GM23248 (cell line): ENCODE measurements at regions not wholly inside any gene's neighbourhood (a gene's known extent, or its start where the extent isn't known, plus 50 kb on each side); places are given as distances from the start of the nearest gene placed in this dataset.

ENCODE experiments used
- DNase-seq: peaks from one replicate; pipeline ENCODE4 v3.0.0-alpha.2; 2015
- H2AFZ ChIP-seq: fragments of 200-600 bp; sonication (generic); 2 replicates; pipeline ENCODE4 v1.6.1; 2016; ENCODE audit warnings: antibody characterized with exemption
- H3F3A ChIP-seq: fragments of 200-600 bp; sonication (generic); 2 replicates; pipeline ENCODE4 v1.6.1; 2016; ENCODE audit warnings: mild to moderate bottlenecking, antibody characterized with exemption, mixed run types; ENCODE audit not compliant: insufficient read depth
- H3K27ac ChIP-seq: fragments of 200-600 bp; sonication (generic); 2 replicates; pipeline ENCODE4 v1.5.1; 2016; ENCODE audit warnings: mild to moderate bottlenecking
- H3K27me3 ChIP-seq: fragments of 200-600 bp; sonication (generic); replicated peaks from 2 replicates; pipeline ENCODE4 v1.6.1; 2016; ENCODE audit warnings: mild to moderate bottlenecking; ENCODE audit not compliant: insufficient read depth
- H3K36me3 ChIP-seq: fragments of 200-600 bp; sonication (generic); 2 replicates; pipeline ENCODE4 v1.6.1; 2016; ENCODE audit warnings: low read depth, mild to moderate bottlenecking
- H3K4me1 ChIP-seq: fragments of 200-600 bp; sonication (generic); 2 replicates; pipeline ENCODE4 v1.6.1; 2016; ENCODE audit warnings: mild to moderate bottlenecking; ENCODE audit not compliant: insufficient read depth
- H3K4me2 ChIP-seq: fragments of 200-600 bp; sonication (generic); one replicate; pipeline ENCODE4 v1.6.1; 2016; ENCODE audit warnings: mild to moderate bottlenecking; ENCODE audit not compliant: unreplicated experiment
- H3K4me3 ChIP-seq: fragments of 200-600 bp; sonication (generic); 2 replicates; pipeline ENCODE4 v1.5.1; 2016; ENCODE audit warnings: mild to moderate bottlenecking
- H3K79me2 ChIP-seq: fragments of 200-600 bp; sonication (generic); 2 replicates; pipeline ENCODE4 v1.6.1; 2016; ENCODE audit warnings: mild to moderate bottlenecking; ENCODE audit not compliant: insufficient read depth
- H3K9ac ChIP-seq: fragments of 200-600 bp; sonication (generic); 2 replicates; pipeline ENCODE4 v1.6.1; 2016; ENCODE audit warnings: mild to moderate bottlenecking
- H3K9me2 ChIP-seq: fragments of 200-600 bp; sonication (generic); 2 replicates; pipeline ENCODE4 v1.6.1; 2016; ENCODE audit warnings: mixed run types, mild to moderate bottlenecking, moderate library complexity; ENCODE audit not compliant: insufficient read depth
- H3K9me3 ChIP-seq: fragments of 200-600 bp; sonication (generic); one replicate; pipeline ENCODE4 v1.6.1; 2017; ENCODE audit warnings: low read depth
- H4K20me1 ChIP-seq: fragments of 200-600 bp; sonication (generic); 2 replicates; pipeline ENCODE4 v1.6.0; 2016; ENCODE audit not compliant: insufficient read depth
- EZH2 ChIP-seq: fragments of 200-600 bp; sonication (generic); IDR thresholded peaks from 2 replicates; pipeline ENCODE4 v1.6.1; 2018; ENCODE audit warnings: antibody characterized with exemption, mild to moderate bottlenecking; ENCODE audit not compliant: insufficient read depth, poor library complexity, severe bottlenecking
- EZH2phosphoT487 ChIP-seq: fragments of 200-600 bp; sonication (generic); IDR thresholded peaks from 2 replicates; pipeline ENCODE4 v1.6.1; 2018; ENCODE audit warnings: antibody characterized with exemption, moderate library complexity, mild to moderate bottlenecking, low read depth; ENCODE audit not compliant: insufficient read depth
- WGBS, 2 experiments: methylation state at CpG; one replicate each; pipeline ENCODE4 v1.1.6; 2015 to 2017; ENCODE audit warnings: low lambda C conversion rate in 2 of 2, low coverage in 1 of 2; ENCODE audit errors: missing lambda C conversion rate in 2 of 2; 5-methylcytosine and 5-hydroxymethylcytosine counted together
- in situ Hi-C: fragments of 300-500 bp; cut with MboI; formaldehyde crosslinking; loops from 2 replicates; pipeline ENCODE4 v1.15.0; 2020

GRCh38 chr1:4061521-4062031 lies 161.5 kb upstream of the C1orf174 start:
- no peaks in the 10 kb centered on the region for H4K20me1 ChIP-seq
- H2AFZ ChIP-seq: no peak overlapping the region
- no peak for DNase-seq
- no peaks in the 10 kb centered on the region for H3K9me2 ChIP-seq
- no peaks in the 10 kb centered on the region for H3K79me2 ChIP-seq
- no peaks in the 10 kb centered on the region for H3K4me1 ChIP-seq
- 50 to 55% methylated on average over 21 of the region's 21 CpGs for WGBS, 2 experiments
- H3F3A ChIP-seq: no peaks in the 10 kb centered on the region
- in situ Hi-C loops: no loop called here
- H3K27ac ChIP-seq: no peak overlapping the region
- no peak overlapping the region for H3K4me2 ChIP-seq
- TF ChIP-seq EZH2: no peak
- no peak for TF ChIP-seq EZH2phosphoT487
- no peak overlapping the region for H3K4me3 ChIP-seq
- H3K27me3 ChIP-seq: no peaks in the 10 kb centered on the region
- H3K9me3 ChIP-seq: no peaks in the 10 kb centered on the region
- H3K36me3 ChIP-seq: no peaks in the 10 kb centered on the region
- no peak overlapping the region for H3K9ac ChIP-seq

GRCh38 chr1:4062041-4062440 lies 162.0 kb upstream of the C1orf174 start:
- Histone ChIP-seq H3K27me3 (no peaks in the 10 kb centered on the region), H3K9me3 (no peaks in the 10 kb centered on the region), H3K9me2 (no peaks in the 10 kb centered on the region), H3K4me2 (no peak overlapping the region), H4K20me1 (no peaks in the 10 kb centered on the region), H3K4me1 (no peaks in the 10 kb centered on the region), H3K4me3 (no peak overlapping the region), H3K27ac (no peak overlapping the region), H3K36me3 (no peaks in the 10 kb centered on the region), H3K9ac (no peak overlapping the region), H2AFZ (no peak overlapping the region), H3F3A (no peaks in the 10 kb centered on the region), H3K79me2 (no peaks in the 10 kb centered on the region)
- no peak for DNase-seq
- in situ Hi-C loops: no loop called here
- TF ChIP-seq EZH2 (no peak), EZH2phosphoT487 (no peak)
- WGBS, 2 experiments: 39 to 45% methylated on average over 8 to 9 of the region's 9 CpGs

GRCh38 chr1:4062560-4062959 lies 162.5 kb upstream of the C1orf174 start:
- Histone ChIP-seq H3K9me2 (no peaks in the 10 kb centered on the region), H3K9me3 (no peaks in the 10 kb centered on the region)
- WGBS, 2 experiments: 34 to 40% methylated on average over 12 to 13 of the region's 13 CpGs

GRCh38 chr1:4062992-4063391 lies 162.9 kb upstream of the C1orf174 start:
- no peaks in the 10 kb centered on the region for H3K4me1 ChIP-seq
- no peak overlapping the region for H3K9ac ChIP-seq
- H3K9me3 ChIP-seq: no peaks in the 10 kb centered on the region
- H3K27me3 ChIP-seq: no peaks in the 10 kb centered on the region
- H2AFZ ChIP-seq: no peak overlapping the region
- no peaks in the 10 kb centered on the region for H3K36me3 ChIP-seq
- no peak for TF ChIP-seq EZH2
- TF ChIP-seq EZH2phosphoT487: no peak
- no peak overlapping the region for H3K4me3 ChIP-seq
- H3K79me2 ChIP-seq: no peaks in the 10 kb centered on the region
- no peaks in the 10 kb centered on the region for H3K9me2 ChIP-seq
- no peaks in the 10 kb centered on the region for H4K20me1 ChIP-seq
- H3K4me2 ChIP-seq: no peak overlapping the region
- 26 to 30% methylated on average over 14 to 15 of the region's 15 CpGs for WGBS, 2 experiments
- H3K27ac ChIP-seq: no peak overlapping the region
- no peak for DNase-seq
- H3F3A ChIP-seq: no peaks in the 10 kb centered on the region
- in situ Hi-C loops: no loop called here

More at GRCh38 chr1:4062560-4062959, 162.5 kb upstream of the C1orf174 start:
- DNase-seq: no peak
- no peaks in the 10 kb centered on the region for H3K4me1 ChIP-seq
- no peaks in the 10 kb centered on the region for H3K36me3 ChIP-seq
- in situ Hi-C loops: no loop called here
- H3K4me3 ChIP-seq: no peak overlapping the region
- H2AFZ ChIP-seq: no peak overlapping the region
- no peaks in the 10 kb centered on the region for H4K20me1 ChIP-seq
- no peaks in the 10 kb centered on the region for H3K79me2 ChIP-seq
- no peak overlapping the region for H3K27ac ChIP-seq
- H3K9ac ChIP-seq: no peak overlapping the region
- H3F3A ChIP-seq: no peaks in the 10 kb centered on the region
- no peaks in the 10 kb centered on the region for H3K27me3 ChIP-seq
- no peak overlapping the region for H3K4me2 ChIP-seq
- no peak for TF ChIP-seq EZH2
- TF ChIP-seq EZH2phosphoT487: no peak

GRCh38 chr1:4063516-4063915 lies 163.4 kb upstream of the C1orf174 start:
- DNase-seq: no peak
- H4K20me1 ChIP-seq: no peaks in the 10 kb centered on the region
- H3F3A ChIP-seq: no peaks in the 10 kb centered on the region
- H3K4me2 ChIP-seq: no peak overlapping the region
- H2AFZ ChIP-seq: no peak overlapping the region
- 44 to 50% methylated on average over 7 of the region's 7 CpGs for WGBS, 2 experiments
- H3K9me2 ChIP-seq: no peaks in the 10 kb centered on the region
- no peak overlapping the region for H3K9ac ChIP-seq
- H3K4me1 ChIP-seq: no peaks in the 10 kb centered on the region
- TF ChIP-seq EZH2 (no peak), EZH2phosphoT487 (no peak)
- H3K79me2 ChIP-seq: no peaks in the 10 kb centered on the region
- H3K36me3 ChIP-seq: no peaks in the 10 kb centered on the region
- no peaks in the 10 kb centered on the region for H3K27me3 ChIP-seq
- in situ Hi-C loops: no loop called here
- H3K4me3 ChIP-seq: no peak overlapping the region
- H3K9me3 ChIP-seq: no peaks in the 10 kb centered on the region
- no peak overlapping the region for H3K27ac ChIP-seq
